Left lung (tissue), 4 donors: ENCODE measurements at regions not wholly inside any gene's neighbourhood (a gene's known extent, or its start where the extent isn't known, plus 50 kb on each side); places are given as distances from the start of the nearest gene placed in this dataset.

Source experiments
- ATAC-seq: fragments of 200-7000 bp; cut with Tn5 transposase; one replicate; pipeline ENCODE4 v1.9.1; 2020; ENCODE audit warnings: moderate library complexity
- DNase-seq, 4 donors: peaks; one replicate each; pipeline ENCODE4 v3.0.0-alpha.2; 2013 to 2020
- H3K27ac ChIP-seq, 2 donors: fragments of 200-600 bp; sonication (generic) in 1 of 2; one replicate each; pipeline versions ENCODE4 v1.5.0 to v1.8.0; 2020 to 2021
- H3K27me3 ChIP-seq, 2 donors: fragments of 200-600 bp; sonication (generic) in 1 of 2; one replicate each; pipeline versions ENCODE4 v1.5.0 to v1.8.0; 2020 to 2021
- H3K36me3 ChIP-seq, 2 donors: fragments of 200-600 bp; sonication (generic) in 1 of 2; one replicate each; pipeline versions ENCODE4 v1.5.0 to v1.8.0; 2020 to 2021
- H3K4me1 ChIP-seq, 2 donors: fragments of 200-600 bp; one replicate each; pipeline ENCODE4 v1.8.0; 2021
- H3K4me3 ChIP-seq, 2 donors: fragments of 200-600 bp; sonication (generic) in 1 of 2; one replicate each; pipeline versions ENCODE4 v1.5.0 to v1.8.0; 2020 to 2021; ENCODE audit warnings: mild to moderate bottlenecking in 1 of 2
- H3K9me3 ChIP-seq, 2 donors: fragments of 200-600 bp; sonication (generic) in 1 of 2; one replicate each; pipeline versions ENCODE4 v1.5.0 to v1.8.0; 2020 to 2021
- CTCF ChIP-seq, 2 donors: fragments of 200-600 bp; sonication (generic) in 1 of 2; IDR thresholded peaks; one replicate each; pipeline versions ENCODE4 v1.5.0 to v1.8.0; 2021; ENCODE audit warnings: antibody characterized with exemption in 2 of 2
- intact Hi-C, 2 donors: fragments of 100-400 bp; cut with DNase I; formaldehyde crosslinking; loops; one replicate each; pipeline versions ENCODE4 v1.11.2 to v1.14.2; 2022
- donor health status: DM: no; HTN: yes; CAD: no.
- donor health status: DM: no; HTN: no; CAD: no.

GRCh38 chr2:226045080-226045479 lies 645.6 kb downstream of the NYAP2 start:
- Histone ChIP-seq H3K27me3 (no peaks in the 10 kb centered on the region), H3K36me3 (no peaks in the 10 kb centered on the region), H3K4me1 (no peaks in the 10 kb centered on the region), H3K9me3 (no peaks in the 10 kb centered on the region), H3K27ac (no peak overlapping the region), H3K4me3 (no peak overlapping the region)
- no peak for TF ChIP-seq CTCF (IDR thresholded peaks at IDR 0.05)
- intact Hi-C loops = no loop called here
- no peak for ATAC-seq
- DNase-seq = no peak

GRCh38 chr2:226040344-226040900 lies 640.9 kb downstream of the NYAP2 start:
- no peaks in the 10 kb centered on the region for H3K4me1 ChIP-seq
- H3K27ac ChIP-seq = no peak overlapping the region
- no peaks in the 10 kb centered on the region for H3K27me3 ChIP-seq
- DNase-seq (no peak), ATAC-seq (no peak)
- TF ChIP-seq CTCF (IDR thresholded peaks at IDR 0.05) = no peak
- H3K9me3 ChIP-seq = no peaks in the 10 kb centered on the region
- no peak overlapping the region for H3K4me3 ChIP-seq
- H3K36me3 ChIP-seq = no peaks in the 10 kb centered on the region
- intact Hi-C loops = no loop called here

GRCh38 chr2:226037526-226037925 lies 638.0 kb downstream of the NYAP2 start:
- Histone ChIP-seq H3K36me3 (no peaks in the 10 kb centered on the region), H3K27ac (peak overlapping the region in 1 of 2 donors; percentile 36), H3K27me3 (no peaks in the 10 kb centered on the region), H3K4me1 (no peaks in the 10 kb centered on the region), H3K9me3 (no peaks in the 10 kb centered on the region), H3K4me3 (no peak overlapping the region)
- ATAC-seq (no peak), DNase-seq (no peak)
- TF ChIP-seq CTCF (IDR thresholded peaks at IDR 0.05) = no peak
- intact Hi-C loops = no loop called here

GRCh38 chr2:226031647-226032501 lies 632.4 kb downstream of the NYAP2 start:
- H3K36me3 ChIP-seq = no peaks in the 10 kb centered on the region

More at GRCh38 chr2:226031647-226032501, 632.4 kb downstream of the NYAP2 start:
- TF ChIP-seq CTCF (IDR thresholded peaks at IDR 0.05) = no peak
- Histone ChIP-seq H3K27ac (peak overlapping the region; percentile 55 to 84), H3K9me3 (no peaks in the 10 kb centered on the region), H3K27me3 (no peaks in the 10 kb centered on the region), H3K4me3 (peak overlapping the region; percentile 42 to 48), H3K4me1 (peaks cover 0 to 16% of the 10 kb centered on the region in 2 donors)
- intact Hi-C loops = no loop called here
- ATAC-seq = peak; percentile 16
- DNase-seq = peak in 2 of 4 donors; percentile 22 to 45
